K562 (cell line): ENCODE measurements at regions not wholly inside any gene's neighbourhood (a gene's known extent, or its start where the extent isn't known, plus 50 kb on each side); places are given as distances from the start of the nearest gene placed in this dataset.

ENCODE experiments used
- CBX3 ChIP-seq, 2 experiments: IDR thresholded peaks; 1 replicate in 1 of 2; 2 replicates in 1 of 2; pipeline ENCODE4 v1.6.1; 2012; ENCODE audit warnings: inconsistent platforms in 2 of 2, low read length in 2 of 2, borderline replicate concordance in 1 of 2, control low read depth in 1 of 2
- JUN ChIP-seq, 2 experiments: sonication (generic) in 1 of 2; formaldehyde crosslinking in 1 of 2; IDR thresholded peaks; 2 replicates each; pipeline versions ENCODE4 v1.6.1 to v1.8.0; 2012 to 2022; ENCODE audit warnings: borderline replicate concordance in 2 of 2, mild to moderate bottlenecking in 2 of 2, improper control_type of control experiment in 1 of 2, low read depth in 1 of 2, low read length in 1 of 2, missing genetic modification reagents in 1 of 2
- PRMT5 ChIP-seq: sonication (generic); formaldehyde crosslinking; IDR thresholded peaks from 2 replicates; pipeline ENCODE4 v1.5.0; 2020; ENCODE audit warnings: missing genetic modification reagents
- RBM15 ChIP-seq: fragments of 200-400 bp; formaldehyde crosslinking; IDR thresholded peaks from 2 replicates; pipeline ENCODE4 v1.6.1; 2018; ENCODE audit warnings: mild to moderate bottlenecking, low read length, moderate library complexity; ENCODE audit not compliant: insufficient read depth
- SUPT5H ChIP-seq: fragments of 450-650 bp; IDR thresholded peaks from 2 replicates; pipeline ENCODE4 v1.6.1; 2016
- ZEB2 ChIP-seq: fragments of 450-650 bp; IDR thresholded peaks from 2 replicates; pipeline ENCODE4 v1.6.1; 2016
- ZNF583 ChIP-seq: fragments of 250-450 bp; sonication (Bioruptor Pico); IDR thresholded peaks from 2 replicates; pipeline ENCODE4 v1.4.0; 2020
- TF ChIP-seq, protein P1 (sequence below): sonication (generic); formaldehyde crosslinking; IDR thresholded peaks from 2 replicates; pipeline ENCODE4 v1.8.0; 2022; ENCODE audit warnings: missing genetic modification reagents, mild to moderate bottlenecking, borderline replicate concordance

DNA sequence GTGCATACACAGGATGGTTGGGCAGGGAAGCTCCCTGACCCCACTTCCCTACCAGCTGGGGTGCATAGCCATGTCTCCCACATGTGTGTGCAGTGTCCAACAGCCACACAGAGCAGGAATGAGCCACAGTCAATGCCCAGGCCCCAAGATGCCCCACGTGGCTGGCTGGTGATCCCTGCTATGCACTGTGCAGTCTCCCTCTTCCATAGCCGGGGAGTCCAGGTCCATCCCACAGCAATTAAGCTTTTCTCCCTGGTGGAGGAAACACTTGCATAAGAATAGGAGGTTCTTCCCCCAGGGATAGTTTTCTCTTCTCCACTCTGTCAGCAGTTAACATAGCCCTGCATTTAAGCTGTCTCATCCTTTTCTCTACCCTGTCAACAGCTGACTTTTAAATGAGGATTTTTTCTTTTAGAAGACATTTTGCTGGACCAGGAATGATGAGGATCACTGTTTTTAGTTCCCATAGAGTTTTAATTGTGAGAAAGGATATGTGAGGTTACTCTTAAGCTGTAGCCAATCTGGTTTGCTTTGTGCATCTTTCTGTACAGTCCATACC lies 396.5 kb upstream of the VWC2 start:
- TF ChIP-seq, protein P1, sequence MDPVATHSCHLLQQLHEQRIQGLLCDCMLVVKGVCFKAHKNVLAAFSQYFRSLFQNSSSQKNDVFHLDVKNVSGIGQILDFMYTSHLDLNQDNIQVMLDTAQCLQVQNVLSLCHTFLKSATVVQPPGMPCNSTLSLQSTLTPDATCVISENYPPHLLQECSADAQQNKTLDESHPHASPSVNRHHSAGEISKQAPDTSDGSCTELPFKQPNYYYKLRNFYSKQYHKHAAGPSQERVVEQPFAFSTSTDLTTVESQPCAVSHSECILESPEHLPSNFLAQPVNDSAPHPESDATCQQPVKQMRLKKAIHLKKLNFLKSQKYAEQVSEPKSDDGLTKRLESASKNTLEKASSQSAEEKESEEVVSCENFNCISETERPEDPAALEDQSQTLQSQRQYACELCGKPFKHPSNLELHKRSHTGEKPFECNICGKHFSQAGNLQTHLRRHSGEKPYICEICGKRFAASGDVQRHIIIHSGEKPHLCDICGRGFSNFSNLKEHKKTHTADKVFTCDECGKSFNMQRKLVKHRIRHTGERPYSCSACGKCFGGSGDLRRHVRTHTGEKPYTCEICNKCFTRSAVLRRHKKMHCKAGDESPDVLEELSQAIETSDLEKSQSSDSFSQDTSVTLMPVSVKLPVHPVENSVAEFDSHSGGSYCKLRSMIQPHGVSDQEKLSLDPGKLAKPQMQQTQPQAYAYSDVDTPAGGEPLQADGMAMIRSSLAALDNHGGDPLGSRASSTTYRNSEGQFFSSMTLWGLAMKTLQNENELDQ, result no peak
- no peak for TF ChIP-seq CBX3 (IDR thresholded peaks at IDR 0.05; ENCODE audit: borderline replicate concordance in 1 of 2, low read length in 2 of 2)
- TF ChIP-seq ZEB2, result no peak
- TF ChIP-seq JUN (IDR thresholded peaks at IDR 0.05; ENCODE audit: borderline replicate concordance, low read depth, low read length), result no peak
- no peak for TF ChIP-seq JUN (CRISPR knock-in tag; IDR thresholded peaks at IDR 0.05; ENCODE audit: borderline replicate concordance)
- no peak for TF ChIP-seq ZNF583 (CRISPR knock-in tag)
- TF ChIP-seq PRMT5 (CRISPR knock-in tag), result no peak
- TF ChIP-seq SUPT5H, result no peak
- no peak for TF ChIP-seq RBM15
